ENCODE measurements at regions not wholly inside any gene's neighbourhood (a gene's known extent, or its start where the extent isn't known, plus 50 kb on each side); places are given as distances from the start of the nearest gene placed in this dataset.
A peak's percentile ranks its signal among the peaks of the same experiment; 100 is the strongest.

DNA sequence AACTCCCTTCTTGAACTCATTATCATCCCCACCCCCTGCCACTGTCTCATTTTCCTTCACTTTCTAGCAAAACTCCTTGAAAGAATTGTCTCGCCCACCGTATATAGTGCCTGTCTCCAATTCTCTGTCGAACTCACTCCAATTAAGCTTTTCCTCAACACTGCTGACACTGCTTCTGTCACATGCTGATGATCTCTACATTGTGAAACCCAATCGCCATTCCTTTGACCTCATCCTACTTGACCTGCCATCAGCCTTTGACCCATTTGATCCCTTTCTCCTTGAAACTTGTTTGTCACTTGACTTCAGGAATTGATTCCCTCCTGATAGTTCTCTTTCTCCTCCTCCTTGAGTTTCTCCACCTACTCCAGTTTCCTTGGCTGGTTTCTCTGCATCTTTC is 54.8 kb downstream of the CCDC71L start:
- Mint-ChIP-seq H3K27me3 (no peaks in the 10 kb centered on the region), H3K9me3 (ENCODE audit: low read depth) (no peaks in the 10 kb centered on the region), H3K27ac (no peak overlapping the region), H3K36me3 (no peaks in the 10 kb centered on the region), H3K4me3 (no peak overlapping the region), H3K4me1 (peaks cover 8% of the 10 kb centered on the region)
- CTCF ChIA-PET = no interaction called here
- DNase-seq (no peak), ATAC-seq (no peak)

DNA sequence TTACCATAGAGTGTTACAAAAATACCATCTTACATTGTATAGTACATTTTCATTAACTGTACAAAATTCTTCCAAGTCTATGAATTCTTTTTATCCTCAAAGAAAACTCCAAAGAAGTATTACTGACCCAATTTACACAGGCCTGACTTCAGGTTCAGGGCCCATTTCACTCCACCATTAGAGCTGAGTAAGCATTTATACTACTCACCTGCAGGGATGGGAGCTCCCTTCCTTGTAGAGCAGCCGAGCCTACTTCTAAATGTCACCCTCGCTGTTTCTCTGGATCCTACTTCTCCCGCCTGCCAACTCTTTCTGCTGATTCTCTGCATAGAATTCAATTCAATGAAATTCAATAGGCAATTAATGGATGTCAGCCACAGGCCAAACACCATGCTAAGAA is 56.0 kb downstream of the CCDC71L start:
- ATAC-seq = no peak
- CTCF ChIA-PET = interaction anchor here (1.0 kb wide), 1 partner anchor 12 kb away, joined by 3 read pairs; no protein-coding TSS in a partner anchor
- H3K36me3 Mint-ChIP-seq = no peaks in the 10 kb centered on the region
- DNase-seq = no peak
- no peak overlapping the region for H3K27ac Mint-ChIP-seq
- no peak overlapping the region for H3K4me3 Mint-ChIP-seq
- no peaks in the 10 kb centered on the region for H3K9me3 Mint-ChIP-seq (ENCODE audit: low read depth)
- H3K4me1 Mint-ChIP-seq = peaks cover 8% of the 10 kb centered on the region
- H3K27me3 Mint-ChIP-seq = no peaks in the 10 kb centered on the region

DNA sequence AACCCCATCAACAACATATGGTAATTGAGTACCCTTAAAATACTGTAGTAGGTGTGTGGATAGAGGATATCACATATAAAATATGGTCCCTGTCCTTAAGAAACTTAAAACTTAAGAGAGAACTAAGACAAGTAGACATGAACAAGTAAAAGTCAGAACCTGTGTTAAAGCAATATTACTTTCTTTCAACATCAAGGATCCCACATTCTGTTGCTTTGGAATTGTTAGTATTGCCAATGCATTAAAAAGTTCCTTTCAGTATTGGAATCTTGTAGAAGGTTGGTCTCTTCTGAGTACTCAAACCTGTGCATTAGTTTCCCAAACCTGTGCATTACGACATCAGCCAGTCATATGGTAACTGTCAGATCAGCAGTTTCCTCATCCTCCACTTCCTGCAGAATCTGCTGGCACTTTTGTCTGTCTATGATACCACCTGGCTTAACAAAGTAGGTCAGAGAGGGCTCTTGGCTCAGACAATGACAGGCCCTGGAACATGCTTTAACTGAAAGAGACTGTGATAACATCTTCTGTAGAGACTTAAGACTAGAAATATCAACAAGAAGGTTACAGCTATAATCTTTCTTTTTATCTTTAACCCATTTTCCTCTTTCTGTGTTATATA is 56.5 kb downstream of the CCDC71L start:
- H3K36me3 Mint-ChIP-seq = no peaks in the 10 kb centered on the region
- DNase-seq (peak; percentile 42), ATAC-seq (peak; percentile 81)
- CTCF ChIA-PET = interaction anchor here (1.0 kb wide), 1 partner anchor 11 kb away, joined by 3 read pairs; no protein-coding TSS in a partner anchor
- no peaks in the 10 kb centered on the region for H3K9me3 Mint-ChIP-seq (ENCODE audit: low read depth)
- H3K27ac Mint-ChIP-seq = no peak overlapping the region
- H3K27me3 Mint-ChIP-seq = no peaks in the 10 kb centered on the region
- no peak overlapping the region for H3K4me3 Mint-ChIP-seq
- peaks cover 8% of the 10 kb centered on the region for H3K4me1 Mint-ChIP-seq

- H3K27me3 Mint-ChIP-seq = no peaks in the 10 kb centered on the region
- H3K4me1 Mint-ChIP-seq = peaks cover 14% of the 10 kb centered on the region
- no peaks in the 10 kb centered on the region for H3K9me3 Mint-ChIP-seq (ENCODE audit: low read depth)
- no peak overlapping the region for H3K4me3 Mint-ChIP-seq
- CTCF ChIA-PET = no interaction called here
- no peak for DNase-seq
- no peaks in the 10 kb centered on the region for H3K36me3 Mint-ChIP-seq
- H3K27ac Mint-ChIP-seq = no peak overlapping the region
- ATAC-seq = no peak
Measured at GRCh38 chr7:106603346-106603745, 57.6 kb downstream of the CCDC71L start.

DNA sequence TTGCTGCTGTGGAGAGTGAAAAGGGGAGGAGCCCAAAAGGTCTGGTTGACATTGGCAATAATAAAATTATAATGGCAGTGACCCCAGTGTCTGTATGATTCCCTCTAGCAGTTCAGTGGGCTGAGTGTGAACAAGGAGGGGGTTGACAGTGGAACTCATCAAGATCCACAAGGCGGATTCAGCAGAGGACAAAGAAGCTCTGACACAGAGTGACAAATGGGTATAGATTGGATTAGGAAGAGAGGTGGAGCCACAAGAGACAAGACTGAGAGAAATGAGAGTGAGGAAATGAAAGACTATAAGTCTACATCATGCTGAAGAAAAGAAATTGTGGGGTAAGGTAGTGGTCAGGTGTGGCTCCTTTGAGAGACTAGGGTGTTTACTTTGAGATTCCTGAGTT is 58.9 kb downstream of the CCDC71L start:
- ATAC-seq (no peak), DNase-seq (no peak)
- Mint-ChIP-seq H3K27ac (no peak overlapping the region), H3K27me3 (no peaks in the 10 kb centered on the region), H3K4me3 (no peak overlapping the region), H3K36me3 (no peaks in the 10 kb centered on the region), H3K9me3 (ENCODE audit: low read depth) (no peaks in the 10 kb centered on the region), H3K4me1 (peaks cover 16% of the 10 kb centered on the region)
- CTCF ChIA-PET = no interaction called here

- Mint-ChIP-seq H3K27ac (no peak overlapping the region), H3K4me3 (no peak overlapping the region), H3K36me3 (no peaks in the 10 kb centered on the region), H3K27me3 (peaks cover 3% of the 10 kb centered on the region), H3K4me1 (peaks cover 16% of the 10 kb centered on the region), H3K9me3 (ENCODE audit: low read depth) (no peaks in the 10 kb centered on the region)
- CTCF ChIA-PET = no interaction called here
- ATAC-seq = no peak
- no peak for DNase-seq
Measured at GRCh38 chr7:106600569-106601373, 60.2 kb downstream of the CCDC71L start.

GRCh38 chr7:106599343-106599698 is 61.6 kb downstream of the CCDC71L start:
- CTCF ChIA-PET = interaction anchor here (0.9 to 1.7 kb wide), 4 partner anchors 57 to 137 kb away, joined by 3 to 7 read pairs (median 6); partner anchors contain the start of gene CCDC71L
- Mint-ChIP-seq H3K4me3 (no peak overlapping the region), H3K9me3 (ENCODE audit: low read depth) (no peaks in the 10 kb centered on the region), H3K36me3 (no peaks in the 10 kb centered on the region), H3K4me1 (peaks cover 11% of the 10 kb centered on the region), H3K27me3 (peaks cover 5% of the 10 kb centered on the region), H3K27ac (no peak overlapping the region)
- DNase-seq (no peak), ATAC-seq (no peak)

- Mint-ChIP-seq H3K4me3 (no peak overlapping the region), H3K36me3 (no peaks in the 10 kb centered on the region), H3K27ac (no peak overlapping the region), H3K27me3 (peaks cover 8% of the 10 kb centered on the region), H3K4me1 (peaks cover 9% of the 10 kb centered on the region), H3K9me3 (ENCODE audit: low read depth) (no peaks in the 10 kb centered on the region)
- peak; percentile 86 for DNase-seq
- CTCF ChIA-PET = interaction anchor here (0.9 to 1.7 kb wide), 5 partner anchors 56 to 422 kb away, joined by 3 to 7 read pairs (median 4); partner anchors contain the start of gene CCDC71L
- peak; percentile 99 for ATAC-seq
Measured at GRCh38 chr7:106598663-106599342, 62.2 kb downstream of the CCDC71L start.

- CTCF ChIA-PET = interaction anchor here (0.9 to 1.7 kb wide), 4 partner anchors 55 to 421 kb away, joined by 4 to 7 read pairs (median 6); partner anchors contain the start of gene CCDC71L
- Mint-ChIP-seq H3K27ac (no peak overlapping the region), H3K27me3 (peaks cover 11% of the 10 kb centered on the region), H3K4me1 (peaks cover 9% of the 10 kb centered on the region), H3K36me3 (no peaks in the 10 kb centered on the region), H3K4me3 (no peak overlapping the region), H3K9me3 (ENCODE audit: low read depth) (no peaks in the 10 kb centered on the region)
- ATAC-seq = no peak
- DNase-seq = no peak
Measured at GRCh38 chr7:106597751-106598546, 63.0 kb downstream of the CCDC71L start.

DNA sequence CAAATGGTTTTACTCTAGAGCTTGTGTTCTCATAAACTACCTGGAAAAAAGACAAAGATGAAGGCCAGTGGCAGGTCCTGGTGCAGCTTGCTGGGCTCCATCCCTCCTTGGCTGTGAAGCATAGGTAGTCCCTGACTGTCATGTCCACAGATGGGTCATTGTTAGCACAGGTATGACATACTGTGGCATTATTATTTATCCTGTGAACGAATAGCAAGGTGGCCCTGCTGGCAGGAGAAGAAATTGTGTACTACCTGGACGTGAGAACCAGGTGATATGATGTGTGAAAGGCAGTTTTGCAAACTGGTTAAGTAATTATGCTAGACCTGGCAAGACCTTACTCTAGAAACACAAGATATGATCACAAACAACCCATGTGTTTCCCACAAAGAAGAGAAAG is 63.9 kb downstream of the CCDC71L start:
- Mint-ChIP-seq H3K9me3 (ENCODE audit: low read depth) (no peaks in the 10 kb centered on the region), H3K4me3 (no peak overlapping the region), H3K36me3 (no peaks in the 10 kb centered on the region), H3K4me1 (peaks cover 9% of the 10 kb centered on the region), H3K27ac (no peak overlapping the region), H3K27me3 (peaks cover 13% of the 10 kb centered on the region)
- CTCF ChIA-PET = no interaction called here
- no peak for ATAC-seq
- DNase-seq = no peak

DNA sequence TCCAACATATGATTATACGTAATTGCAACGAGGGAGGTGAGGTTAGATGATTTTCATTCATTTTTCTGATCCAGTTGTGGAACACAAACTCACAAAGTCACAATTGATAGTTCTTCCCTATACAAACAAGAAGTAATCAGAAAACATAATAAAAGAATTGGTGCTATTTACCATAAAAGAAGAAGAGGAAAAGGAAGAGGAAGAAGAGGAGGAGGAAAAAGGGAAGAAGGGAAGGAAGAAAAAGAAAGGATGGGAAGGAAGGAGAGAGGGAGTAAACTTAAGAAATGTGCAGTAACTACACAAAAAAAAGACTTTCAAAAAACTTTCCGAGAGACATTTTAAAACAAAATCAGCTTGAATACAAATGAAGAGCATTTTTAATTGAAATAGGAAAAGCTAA is 65.0 kb downstream of the CCDC71L start:
- Mint-ChIP-seq H3K4me3 (no peak overlapping the region), H3K27ac (no peak overlapping the region), H3K36me3 (no peaks in the 10 kb centered on the region), H3K4me1 (peaks cover 9% of the 10 kb centered on the region), H3K27me3 (peaks cover 13% of the 10 kb centered on the region), H3K9me3 (ENCODE audit: low read depth) (no peaks in the 10 kb centered on the region)
- DNase-seq = no peak
- ATAC-seq = no peak
- CTCF ChIA-PET = no interaction called here

- no peak overlapping the region for H3K4me3 Mint-ChIP-seq
- DNase-seq (no peak), ATAC-seq (no peak)
- no peaks in the 10 kb centered on the region for H3K9me3 Mint-ChIP-seq (ENCODE audit: low read depth)
- H3K27me3 Mint-ChIP-seq = peaks cover 15% of the 10 kb centered on the region
- H3K36me3 Mint-ChIP-seq = no peaks in the 10 kb centered on the region
- no peak overlapping the region for H3K27ac Mint-ChIP-seq
- CTCF ChIA-PET = interaction anchor here (1.3 kb wide), 1 partner anchor 12 kb away, joined by 3 read pairs; no protein-coding TSS in a partner anchor
- peaks cover 2% of the 10 kb centered on the region for H3K4me1 Mint-ChIP-seq
Measured at GRCh38 chr7:106593028-106593417, 67.9 kb downstream of the CCDC71L start.

Data from activated CD8-positive, alpha-beta memory T cell treated with anti-CD3 and anti-CD28 coated beads, Interleukin-2, amount 10 ng/mL, durations not matched to agents 7 days and 5 days (primary cell).